DND-41 (cell line): ENCODE measurements at regions not wholly inside any gene's neighbourhood (a gene's known extent, or its start where the extent isn't known, plus 50 kb on each side); places are given as distances from the start of the nearest gene placed in this dataset.

Source experiments
- CTCF ChIP-seq: IDR thresholded peaks from 2 replicates; pipeline ENCODE4 v1.5.1; 2012; ENCODE audit warnings: borderline replicate concordance, low read length, moderate library complexity, mild to moderate bottlenecking; ENCODE audit not compliant: poor library complexity, severe bottlenecking; ENCODE audit errors: extremely low read depth
- EZH2 ChIP-seq: IDR thresholded peaks from 3 replicates; pipeline ENCODE4 v1.6.1; 2012; ENCODE audit warnings: borderline replicate concordance, low read depth, mild to moderate bottlenecking, moderate library complexity, low read length, inconsistent platforms; ENCODE audit not compliant: severe bottlenecking

DNA sequence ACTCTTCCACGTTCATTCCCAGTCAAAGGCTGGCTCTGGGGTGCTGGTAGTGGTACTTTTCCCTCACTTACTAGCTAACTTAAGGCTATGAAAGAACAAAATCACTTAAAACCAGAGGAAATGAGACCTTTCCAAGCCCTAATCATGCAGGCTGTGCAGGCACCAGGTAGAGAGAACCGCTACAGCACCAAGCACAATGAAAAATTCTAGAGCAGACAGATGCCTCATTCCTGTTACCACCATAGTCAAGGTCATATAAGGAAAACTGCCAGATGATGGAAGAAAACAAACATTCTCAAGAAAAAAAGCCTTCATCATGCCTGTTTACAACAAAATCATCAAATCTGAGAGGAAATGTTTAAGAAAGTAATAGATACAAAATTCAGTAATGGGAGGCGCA lies 374.4 kb upstream of the PDE4D start:
- TF ChIP-seq CTCF, result no peak
- no peak for TF ChIP-seq EZH2
